Gastroesophageal sphincter (tissue), 4 donors: ENCODE measurements at regions not wholly inside any gene's neighbourhood (a gene's known extent, or its start where the extent isn't known, plus 50 kb on each side); places are given as distances from the start of the nearest gene placed in this dataset.
A peak's percentile ranks its signal among the peaks of the same experiment; 100 is the strongest.

Experiments used
- ATAC-seq: fragments of 150-250 bp; one replicate; pipeline ENCODE4 v1.9.1; 2016; ENCODE audit warnings: mild to moderate bottlenecking, moderate library complexity
- H3K27ac ChIP-seq, 4 donors: fragments of 200-600 bp; sonication (generic) in 3 of 4; 1 replicate in 3 of 4; 2 replicates in 1 of 4; pipeline ENCODE4 v1.5.1; 2016 to 2019
- H3K27me3 ChIP-seq: fragments of 200-600 bp; sonication (generic); one replicate; pipeline ENCODE4 v1.5.1; 2019
- H3K36me3 ChIP-seq, 2 donors: fragments of 200-600 bp; sonication (generic); one replicate each; pipeline ENCODE4 v1.5.1; 2019; ENCODE audit warnings: control low read depth in 1 of 2
- H3K4me1 ChIP-seq, 3 donors: fragments of 200-600 bp; sonication (generic); 1 replicate in 2 of 3; 2 replicates in 1 of 3; pipeline ENCODE4 v1.5.1; 2016 to 2019; ENCODE audit warnings: control low read depth in 2 of 3
- H3K4me3 ChIP-seq, 2 donors: fragments of 200-600 bp; sonication (generic); one replicate each; pipeline ENCODE4 v1.5.1; 2019; ENCODE audit warnings: mild to moderate bottlenecking in 1 of 2, moderate library complexity in 1 of 2
- H3K9me3 ChIP-seq, 3 donors: fragments of 200-600 bp; sonication (generic); one replicate each; pipeline ENCODE4 v1.5.1; 2017 to 2019; ENCODE audit warnings: control low read depth in 2 of 3
- EP300 ChIP-seq: sonication (generic); formaldehyde crosslinking; IDR thresholded peaks from one replicate; pipeline ENCODE4 v1.6.1; 2017; ENCODE audit warnings: antibody characterized with exemption, mild to moderate bottlenecking
- POLR2A ChIP-seq, 2 donors: fragments of 450-650 bp; IDR thresholded peaks; one replicate each; pipeline ENCODE4 v1.6.1; 2017; ENCODE audit warnings: antibody characterized with exemption in 2 of 2, mild to moderate bottlenecking in 2 of 2, moderate library complexity in 1 of 2
- POLR2AphosphoS5 ChIP-seq: sonication (generic); formaldehyde crosslinking; IDR thresholded peaks from one replicate; pipeline ENCODE4 v1.6.1; 2017; ENCODE audit warnings: antibody characterized with exemption
- WGBS, 2 donors: methylation state at CpG; one replicate each; pipeline ENCODE4 v1.1.5; 2018; ENCODE audit warnings: low coverage in 1 of 2; 5-methylcytosine and 5-hydroxymethylcytosine counted together
- TF ChIP-seq, protein P1 (sequence below), 4 experiments: fragments of 200-600 bp in 2 of 4; fragments of 450-650 bp in 2 of 4; sonication (generic) in 1 of 4; IDR thresholded peaks; one replicate each; pipeline ENCODE4 v1.5.1; 2017 to 2019; ENCODE audit warnings: antibody characterized with exemption in 4 of 4, mild to moderate bottlenecking in 2 of 4, moderate library complexity in 2 of 4

DNA sequence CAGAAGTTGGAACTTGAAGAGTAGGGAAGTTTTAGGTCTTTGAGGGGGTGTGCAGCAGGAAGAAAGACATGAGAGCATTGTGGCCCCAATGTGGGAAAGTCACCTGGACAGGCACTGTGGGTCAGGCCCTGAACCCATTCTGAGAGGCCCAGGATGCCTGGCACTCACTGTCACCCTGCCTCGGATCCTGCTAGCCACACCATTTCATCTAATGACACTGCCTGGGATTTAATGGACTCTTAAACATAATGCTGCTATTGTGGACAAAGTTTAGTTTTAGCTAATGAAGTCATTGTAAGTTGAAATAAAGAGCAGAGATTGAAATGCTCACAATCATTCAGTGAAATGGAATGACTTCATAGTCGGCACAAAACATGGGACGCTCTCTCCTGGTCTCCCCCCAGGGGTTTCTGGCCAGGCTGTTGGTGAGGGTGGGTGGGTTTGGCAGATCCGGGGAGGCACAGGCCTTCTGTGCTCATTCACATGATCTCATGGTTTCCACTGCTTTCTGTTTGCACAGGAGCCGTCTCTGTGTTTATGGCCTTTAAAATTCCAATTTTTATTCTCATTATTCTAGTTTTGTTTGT, 141.8 kb upstream of the KLHL29 start:
- WGBS, 2 donors: 54 to 80% methylated on average over 1 to 4 of the region's 5 CpGs
- ATAC-seq: no peak
- Histone ChIP-seq H3K27ac (peak overlapping the region in 3 of 4 donors; percentile 42 to 50 (median 50)), H3K4me3 (no peak overlapping the region), H3K27me3 (no peaks in the 10 kb centered on the region), H3K9me3 (no peaks in the 10 kb centered on the region), H3K4me1 (peaks cover 0 to 13% (median 12%) of the 10 kb centered on the region in 3 donors), H3K36me3 (no peaks in the 10 kb centered on the region)
- TF ChIP-seq, protein P1, sequence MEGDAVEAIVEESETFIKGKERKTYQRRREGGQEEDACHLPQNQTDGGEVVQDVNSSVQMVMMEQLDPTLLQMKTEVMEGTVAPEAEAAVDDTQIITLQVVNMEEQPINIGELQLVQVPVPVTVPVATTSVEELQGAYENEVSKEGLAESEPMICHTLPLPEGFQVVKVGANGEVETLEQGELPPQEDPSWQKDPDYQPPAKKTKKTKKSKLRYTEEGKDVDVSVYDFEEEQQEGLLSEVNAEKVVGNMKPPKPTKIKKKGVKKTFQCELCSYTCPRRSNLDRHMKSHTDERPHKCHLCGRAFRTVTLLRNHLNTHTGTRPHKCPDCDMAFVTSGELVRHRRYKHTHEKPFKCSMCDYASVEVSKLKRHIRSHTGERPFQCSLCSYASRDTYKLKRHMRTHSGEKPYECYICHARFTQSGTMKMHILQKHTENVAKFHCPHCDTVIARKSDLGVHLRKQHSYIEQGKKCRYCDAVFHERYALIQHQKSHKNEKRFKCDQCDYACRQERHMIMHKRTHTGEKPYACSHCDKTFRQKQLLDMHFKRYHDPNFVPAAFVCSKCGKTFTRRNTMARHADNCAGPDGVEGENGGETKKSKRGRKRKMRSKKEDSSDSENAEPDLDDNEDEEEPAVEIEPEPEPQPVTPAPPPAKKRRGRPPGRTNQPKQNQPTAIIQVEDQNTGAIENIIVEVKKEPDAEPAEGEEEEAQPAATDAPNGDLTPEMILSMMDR (IDR thresholded peaks at IDR 0.05): no peak
- TF ChIP-seq EP300: no peak
- TF ChIP-seq POLR2AphosphoS5: no peak
- no peak for TF ChIP-seq POLR2A (IDR thresholded peaks at IDR 0.05)

GRCh38 chr2:23244617-23245016, 140.4 kb upstream of the KLHL29 start:
- Histone ChIP-seq H3K27ac (peak overlapping the region in 2 of 4 donors; percentile 50 to 62), H3K9me3 (no peaks in the 10 kb centered on the region), H3K27me3 (no peaks in the 10 kb centered on the region), H3K36me3 (no peaks in the 10 kb centered on the region), H3K4me1 (peaks cover 0 to 13% (median 12%) of the 10 kb centered on the region in 3 donors), H3K4me3 (no peak overlapping the region)
- WGBS, 2 donors: 29 to 30% methylated on average over 1 of the region's 1 CpG
- TF ChIP-seq EP300: no peak
- TF ChIP-seq POLR2AphosphoS5: peak; percentile 17
- ATAC-seq: peak; percentile 25

GRCh38 chr2:23246992-23247683, 137.8 kb upstream of the KLHL29 start:
- 76 to 80% methylated on average over 1 to 4 of the region's 4 CpGs for WGBS, 2 donors

GRCh38 chr2:23248667-23249066, 136.3 kb upstream of the KLHL29 start:
- Histone ChIP-seq H3K9me3 (no peaks in the 10 kb centered on the region), H3K4me3 (no peak overlapping the region), H3K27ac (no peak overlapping the region), H3K27me3 (no peaks in the 10 kb centered on the region), H3K36me3 (no peaks in the 10 kb centered on the region), H3K4me1 (peaks cover 0 to 9% (median 9%) of the 10 kb centered on the region in 3 donors)
- ATAC-seq: no peak
- no peak for TF ChIP-seq EP300
- no peak for TF ChIP-seq POLR2AphosphoS5
- 50 to 58% methylated on average over 1 of the region's 1 CpG for WGBS, 2 donors

More at GRCh38 chr2:23246992-23247683, 137.8 kb upstream of the KLHL29 start:
- Histone ChIP-seq H3K4me3 (no peak overlapping the region), H3K36me3 (no peaks in the 10 kb centered on the region), H3K4me1 (peaks cover 0 to 13% (median 12%) of the 10 kb centered on the region in 3 donors), H3K27ac (no peak overlapping the region), H3K9me3 (no peaks in the 10 kb centered on the region), H3K27me3 (no peaks in the 10 kb centered on the region)
- no peak for ATAC-seq
- TF ChIP-seq POLR2A (IDR thresholded peaks at IDR 0.05) (no peak), POLR2AphosphoS5 (no peak), EP300 (no peak)
- TF ChIP-seq, protein P1 (IDR thresholded peaks at IDR 0.05): no peak

DNA sequence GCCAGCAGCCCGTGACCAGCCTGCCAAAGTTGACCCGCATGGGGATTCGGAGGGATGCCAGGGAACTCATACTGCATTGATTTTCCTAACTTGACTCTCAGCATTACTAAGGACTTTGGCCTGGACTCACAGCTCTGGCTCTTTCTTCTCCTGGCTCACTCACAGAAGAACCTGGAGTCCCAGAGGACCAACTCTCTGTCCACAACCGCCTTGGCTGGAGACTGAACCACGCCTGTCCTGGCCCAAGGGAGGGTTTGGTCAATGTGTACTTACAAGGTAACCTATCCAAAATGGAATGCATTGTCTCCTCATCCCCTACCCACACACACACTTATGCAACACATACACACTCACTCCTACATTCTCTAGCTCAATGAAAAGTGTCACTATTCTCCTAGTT, 135.6 kb upstream of the KLHL29 start:
- no peaks in the 10 kb centered on the region for H3K9me3 ChIP-seq
- peak; percentile 77 for ATAC-seq
- H3K4me3 ChIP-seq: no peak overlapping the region
- 51 to 75% methylated on average over 2 to 5 of the region's 5 CpGs for WGBS, 2 donors
- no peaks in the 10 kb centered on the region for H3K27me3 ChIP-seq
- peaks cover 0 to 9% (median 9%) of the 10 kb centered on the region in 3 donors for H3K4me1 ChIP-seq
- H3K36me3 ChIP-seq: no peaks in the 10 kb centered on the region
- no peak overlapping the region for H3K27ac ChIP-seq
- TF ChIP-seq, protein P1 (IDR thresholded peaks at IDR 0.05): no peak
- TF ChIP-seq EP300 (no peak), POLR2A (IDR thresholded peaks at IDR 0.05) (no peak), POLR2AphosphoS5 (no peak)

GRCh38 chr2:23250371-23250770, 134.6 kb upstream of the KLHL29 start:
- TF ChIP-seq POLR2AphosphoS5: no peak
- no peak for TF ChIP-seq EP300
- TF ChIP-seq, protein P1 (IDR thresholded peaks at IDR 0.05): no peak
- TF ChIP-seq POLR2A (IDR thresholded peaks at IDR 0.05): no peak
- no peak overlapping the region for H3K4me3 ChIP-seq
- 52 to 67% methylated on average over 2 of the region's 2 CpGs for WGBS, 2 donors
- no peaks in the 10 kb centered on the region for H3K4me1 ChIP-seq
- H3K27ac ChIP-seq: no peak overlapping the region
- no peaks in the 10 kb centered on the region for H3K9me3 ChIP-seq
- ATAC-seq: no peak
- no peaks in the 10 kb centered on the region for H3K36me3 ChIP-seq
- H3K27me3 ChIP-seq: no peaks in the 10 kb centered on the region
